GM12892 (cell line): ENCODE measurements at regions not wholly inside any gene's neighbourhood (a gene's known extent, or its start where the extent isn't known, plus 50 kb on each side); places are given as distances from the start of the nearest gene placed in this dataset.

Experiments
- POLR2A ChIP-seq: IDR thresholded peaks from 2 replicates; pipeline ENCODE4 v1.6.1; 2011; ENCODE audit warnings: low read depth, low read length, control low read depth
- POLR2AphosphoS5 ChIP-seq: IDR thresholded peaks from 2 replicates; pipeline ENCODE4 v1.6.1; 2011; ENCODE audit warnings: low read depth, low read length, control low read depth
- TAF1 ChIP-seq: IDR thresholded peaks from 2 replicates; pipeline ENCODE4 v1.6.1; 2011; ENCODE audit warnings: low read depth, mild to moderate bottlenecking, control low read depth, low read length, borderline replicate concordance

DNA sequence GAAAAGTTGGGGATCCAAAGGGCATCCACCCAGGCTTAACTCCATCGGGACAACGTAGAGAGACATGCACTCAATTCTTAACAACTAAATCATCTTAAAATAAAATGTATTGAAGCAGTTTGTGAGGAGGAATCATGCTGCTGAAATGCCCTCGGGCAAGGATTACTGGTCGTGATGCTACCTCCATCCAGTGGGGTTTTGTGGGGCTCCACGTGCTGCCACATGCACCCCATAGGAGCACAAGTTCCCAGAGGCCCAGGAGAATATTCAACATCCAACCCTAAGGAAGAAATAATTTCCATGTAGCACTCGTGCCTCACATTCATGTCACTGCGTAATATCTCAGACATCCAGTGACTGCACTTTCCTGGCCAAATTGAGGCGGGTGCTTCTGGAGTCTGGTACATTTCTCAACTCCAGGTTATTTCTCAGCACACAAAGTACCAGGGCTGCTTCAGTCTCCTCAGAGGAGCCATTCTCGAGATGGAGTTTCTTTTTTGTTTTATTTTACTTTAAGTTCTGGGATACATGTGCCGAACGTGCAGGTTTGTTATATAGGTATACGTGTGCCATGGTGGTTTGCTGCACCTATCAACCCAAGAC is 429.8 kb downstream of the FOXO1 start:
- TF ChIP-seq POLR2A (no peak), POLR2AphosphoS5 (no peak), TAF1 (no peak)
